ENCODE measurements at regions not wholly inside any gene's neighbourhood (a gene's known extent, or its start where the extent isn't known, plus 50 kb on each side); places are given as distances from the start of the nearest gene placed in this dataset.

- intact Hi-C loops (cut with DNase I; ENCODE audit: low total_unique reads), result no loop called here
- TF ChIP-seq CTCF (IDR thresholded peaks at IDR 0.05), result no peak
- no peaks in the 10 kb centered on the region for H3K9me3 ChIP-seq
These were observed 983.9 kb upstream of the CNTN5 start for GRCh38 chr11:98036810-98037209.

GRCh38 chr11:98040061-98040808 is 980.5 kb upstream of the CNTN5 start:
- Histone ChIP-seq H3K27me3 (no peaks in the 10 kb centered on the region), H3K27ac (no peak overlapping the region), H3K9me3 (no peaks in the 10 kb centered on the region), H3K4me3 (no peak overlapping the region), H3K36me3 (no peaks in the 10 kb centered on the region), H3K4me1 (no peaks in the 10 kb centered on the region)
- intact Hi-C loops (cut with DNase I; ENCODE audit: low total_unique reads), result no loop called here
- TF ChIP-seq CTCF (IDR thresholded peaks at IDR 0.05), result no peak
- no peak for DNase-seq

More at GRCh38 chr11:98036810-98037209, 983.9 kb upstream of the CNTN5 start:
- DNase-seq, result no peak
- no peaks in the 10 kb centered on the region for H3K36me3 ChIP-seq
- no peak overlapping the region for H3K27ac ChIP-seq
- H3K4me3 ChIP-seq, result no peak overlapping the region
- no peaks in the 10 kb centered on the region for H3K27me3 ChIP-seq
- H3K4me1 ChIP-seq, result no peaks in the 10 kb centered on the region

GRCh38 chr11:98047647-98048046 is 973.1 kb upstream of the CNTN5 start:
- H3K27ac ChIP-seq, result no peak overlapping the region
- no peak for DNase-seq
- no peak for TF ChIP-seq CTCF (IDR thresholded peaks at IDR 0.05)
- no peak overlapping the region for H3K4me3 ChIP-seq
- no peaks in the 10 kb centered on the region for H3K36me3 ChIP-seq
- no peaks in the 10 kb centered on the region for H3K27me3 ChIP-seq
- no peaks in the 10 kb centered on the region for H3K9me3 ChIP-seq
- intact Hi-C loops (cut with DNase I; ENCODE audit: low total_unique reads), result no loop called here
- no peaks in the 10 kb centered on the region for H3K4me1 ChIP-seq

GRCh38 chr11:98053851-98054250 is 966.9 kb upstream of the CNTN5 start:
- Histone ChIP-seq H3K27me3 (no peaks in the 10 kb centered on the region), H3K27ac (no peak overlapping the region), H3K9me3 (no peaks in the 10 kb centered on the region), H3K4me3 (no peak overlapping the region), H3K36me3 (no peaks in the 10 kb centered on the region), H3K4me1 (no peaks in the 10 kb centered on the region)
- no peak for DNase-seq
- intact Hi-C loops (cut with DNase I; ENCODE audit: low total_unique reads), result no loop called here
- TF ChIP-seq CTCF (IDR thresholded peaks at IDR 0.05), result no peak

GRCh38 chr11:98056945-98057344 is 963.8 kb upstream of the CNTN5 start:
- no peak overlapping the region for H3K4me3 ChIP-seq
- TF ChIP-seq CTCF (IDR thresholded peaks at IDR 0.05), result no peak
- intact Hi-C loops (cut with DNase I; ENCODE audit: low total_unique reads), result no loop called here
- H3K4me1 ChIP-seq, result no peaks in the 10 kb centered on the region
- no peaks in the 10 kb centered on the region for H3K9me3 ChIP-seq
- H3K36me3 ChIP-seq, result no peaks in the 10 kb centered on the region
- no peak overlapping the region for H3K27ac ChIP-seq
- no peaks in the 10 kb centered on the region for H3K27me3 ChIP-seq
- DNase-seq, result no peak

All from tibial artery (tissue), 4 donors.